OCI-LY1 (cell line): ENCODE measurements at regions not wholly inside any gene's neighbourhood (a gene's known extent, or its start where the extent isn't known, plus 50 kb on each side); places are given as distances from the start of the nearest gene placed in this dataset.

ENCODE experiments used
- H2AFZ ChIP-seq: fragments of 200-600 bp; sonication (generic), shearing (Covaris generic); 2 replicates; pipeline ENCODE4 v1.6.0; 2014; ENCODE audit warnings: antibody characterized with exemption, mild to moderate bottlenecking, low read length
- H3F3A ChIP-seq: fragments of 200-600 bp; sonication (generic), shearing (Covaris generic); 2 replicates; pipeline ENCODE4 v1.6.0; 2014; ENCODE audit warnings: mild to moderate bottlenecking, antibody characterized with exemption, low read length, moderate library complexity; ENCODE audit not compliant: insufficient read depth
- H3K27ac ChIP-seq: fragments of 200-600 bp; sonication (generic); 2 replicates; pipeline ENCODE4 v1.5.1; 2014; ENCODE audit warnings: low read length, mixed run types, mild to moderate bottlenecking, low read depth; ENCODE audit not compliant: poor library complexity, severe bottlenecking
- H3K27me3 ChIP-seq: fragments of 200-600 bp; sonication (generic); 2 replicates; pipeline ENCODE4 v1.6.0; 2014; ENCODE audit warnings: antibody characterized with exemption, mild to moderate bottlenecking, low read length, moderate library complexity; ENCODE audit not compliant: insufficient read depth
- H3K36me3 ChIP-seq: fragments of 200-600 bp; sonication (generic); 2 replicates; pipeline ENCODE4 v1.6.1; 2014; ENCODE audit warnings: mild to moderate bottlenecking, antibody characterized with exemption, low read length, moderate library complexity, mixed read lengths; ENCODE audit not compliant: insufficient read depth
- H3K4me1 ChIP-seq: fragments of 200-600 bp; sonication (generic); 2 replicates; pipeline ENCODE4 v1.5.1; 2014; ENCODE audit warnings: mild to moderate bottlenecking, low read length, moderate library complexity; ENCODE audit not compliant: insufficient read depth, severe bottlenecking
- H3K4me2 ChIP-seq: fragments of 200-600 bp; sonication (generic), shearing (Covaris generic); 2 replicates; pipeline ENCODE4 v1.6.1; 2014; ENCODE audit warnings: low read length
- H3K4me3 ChIP-seq: fragments of 200-600 bp; sonication (generic); 2 replicates; pipeline ENCODE4 v1.5.1; 2014; ENCODE audit warnings: low read length, low read depth, mild to moderate bottlenecking, mixed read lengths; ENCODE audit not compliant: poor library complexity, severe bottlenecking
- H3K79me2 ChIP-seq: fragments of 200-600 bp; shearing (Covaris generic); 2 replicates; pipeline ENCODE4 v1.6.1; 2016; ENCODE audit warnings: mixed run types, low read length, mixed read lengths; ENCODE audit not compliant: insufficient read depth
- H3K9ac ChIP-seq: fragments of 200-600 bp; sonication (generic), shearing (Covaris generic); 2 replicates; pipeline ENCODE4 v1.6.1; 2014; ENCODE audit warnings: mild to moderate bottlenecking, low read length, mixed read lengths
- H3K9me2 ChIP-seq: fragments of 200-600 bp; sonication (generic), shearing (Covaris generic); 2 replicates; pipeline ENCODE4 v1.6.1; 2014; ENCODE audit warnings: low read depth, mild to moderate bottlenecking, low read length, mixed read lengths
- H3K9me3 ChIP-seq: fragments of 200-600 bp; shearing (Covaris generic); 2 replicates; pipeline ENCODE4 v1.6.1; 2014; ENCODE audit warnings: low read length, mixed read lengths
- H4K20me1 ChIP-seq: fragments of 200-600 bp; sonication (generic), shearing (Covaris generic); 2 replicates; pipeline ENCODE4 v1.6.0; 2016; ENCODE audit warnings: mild to moderate bottlenecking, low read length; ENCODE audit not compliant: insufficient read depth
- CTCF ChIP-seq: fragments of 200-600 bp; sonication (generic), shearing (Covaris generic); IDR thresholded peaks from 2 replicates; pipeline ENCODE4 v1.5.1; 2017; ENCODE audit warnings: mild to moderate bottlenecking, antibody characterized with exemption, low read length, moderate library complexity, mixed read lengths
- EZH2 ChIP-seq: fragments of 200-600 bp; sonication (generic), shearing (Covaris generic); IDR thresholded peaks from 2 replicates; pipeline ENCODE4 v1.8.0; 2017; ENCODE audit warnings: borderline replicate concordance, mixed run types, mild to moderate bottlenecking, antibody characterized with exemption, low read length, moderate library complexity, mixed read lengths

GRCh38 chr3:147975165-147975564 lies 566.0 kb downstream of the ZIC1 start:
- Histone ChIP-seq H3K27ac (no peak overlapping the region), H3K79me2 (no peaks in the 10 kb centered on the region), H3K27me3 (no peaks in the 10 kb centered on the region), H3K9ac (no peak overlapping the region), H3K4me1 (no peaks in the 10 kb centered on the region), H3F3A (no peaks in the 10 kb centered on the region), H3K4me2 (no peak overlapping the region), H3K4me3 (no peak overlapping the region), H3K9me3 (no peaks in the 10 kb centered on the region), H3K9me2 (no peaks in the 10 kb centered on the region), H3K36me3 (no peaks in the 10 kb centered on the region), H2AFZ (no peak overlapping the region), H4K20me1 (no peaks in the 10 kb centered on the region)
- TF ChIP-seq EZH2 (no peak), CTCF (no peak)

GRCh38 chr3:147977001-147977400 lies 567.8 kb downstream of the ZIC1 start:
- Histone ChIP-seq H3K27ac (no peak overlapping the region), H3K4me3 (no peak overlapping the region), H3K9me3 (no peaks in the 10 kb centered on the region), H3K9me2 (no peaks in the 10 kb centered on the region), H3K9ac (no peak overlapping the region), H3K27me3 (no peaks in the 10 kb centered on the region), H3K4me1 (no peaks in the 10 kb centered on the region), H3K36me3 (no peaks in the 10 kb centered on the region), H3K79me2 (no peaks in the 10 kb centered on the region), H2AFZ (no peak overlapping the region), H3K4me2 (no peak overlapping the region), H4K20me1 (no peaks in the 10 kb centered on the region), H3F3A (no peaks in the 10 kb centered on the region)
- TF ChIP-seq CTCF: no peak
- no peak for TF ChIP-seq EZH2

- no peaks in the 10 kb centered on the region for H3K79me2 ChIP-seq
- H3K27me3 ChIP-seq: no peaks in the 10 kb centered on the region
- no peaks in the 10 kb centered on the region for H3K4me1 ChIP-seq
- H3F3A ChIP-seq: no peaks in the 10 kb centered on the region; the same call in 1 of the 2 replicates
- no peak overlapping the region for H2AFZ ChIP-seq
- no peak for TF ChIP-seq CTCF
- TF ChIP-seq EZH2: no peak
- no peaks in the 10 kb centered on the region for H3K9me3 ChIP-seq
- no peaks in the 10 kb centered on the region for H3K9me2 ChIP-seq
- H3K4me2 ChIP-seq: no peak overlapping the region
- no peak overlapping the region for H3K4me3 ChIP-seq
- no peaks in the 10 kb centered on the region for H3K36me3 ChIP-seq
- H3K27ac ChIP-seq: no peak overlapping the region
- no peak overlapping the region for H3K9ac ChIP-seq
- no peaks in the 10 kb centered on the region for H4K20me1 ChIP-seq
These were observed 578.4 kb downstream of the ZIC1 start for GRCh38 chr3:147987549-147987948.
